Cardiac muscle cell (in vitro differentiated cells and primary cell): ENCODE measurements at regions not wholly inside any gene's neighbourhood (a gene's known extent, or its start where the extent isn't known, plus 50 kb on each side); places are given as distances from the start of the nearest gene placed in this dataset.

ENCODE experiments used
- DNase-seq, 2 donors: peaks; one replicate each; pipeline versions ENCODE4 v3.0.0 to v3.0.0-alpha.2; 2010 to 2017; ENCODE audit warnings: low read depth in 1 of 2, low spot score in 1 of 2
- H3K27ac ChIP-seq: fragments of 200-600 bp; sonication (generic); 2 replicates; pipeline ENCODE4 v1.5.1; 2016
- H3K27me3 ChIP-seq: fragments of 200-600 bp; sonication (generic); 2 replicates; pipeline ENCODE4 v1.6.0; 2016; ENCODE audit warnings: control low read depth
- H3K36me3 ChIP-seq: fragments of 200-600 bp; sonication (generic); 2 replicates; pipeline ENCODE4 v1.5.1; 2016; ENCODE audit warnings: control low read depth
- H3K4me1 ChIP-seq: fragments of 200-600 bp; sonication (generic); 2 replicates; pipeline ENCODE4 v1.8.1; 2017; ENCODE audit warnings: low read depth, mild to moderate bottlenecking, mixed run types
- H3K4me3 ChIP-seq: fragments of 200-600 bp; sonication (generic); 2 replicates; pipeline ENCODE4 v1.5.1; 2016; ENCODE audit warnings: mild to moderate bottlenecking
- H3K9me3 ChIP-seq: fragments of 200-600 bp; sonication (generic); 2 replicates; pipeline ENCODE4 v1.5.1; 2017; ENCODE audit warnings: low read depth, mild to moderate bottlenecking, control low read depth
- CTCF ChIP-seq: IDR thresholded peaks from 2 replicates; pipeline ENCODE4 v1.5.1; 2012; ENCODE audit warnings: low read depth, mild to moderate bottlenecking, low read length

DNA sequence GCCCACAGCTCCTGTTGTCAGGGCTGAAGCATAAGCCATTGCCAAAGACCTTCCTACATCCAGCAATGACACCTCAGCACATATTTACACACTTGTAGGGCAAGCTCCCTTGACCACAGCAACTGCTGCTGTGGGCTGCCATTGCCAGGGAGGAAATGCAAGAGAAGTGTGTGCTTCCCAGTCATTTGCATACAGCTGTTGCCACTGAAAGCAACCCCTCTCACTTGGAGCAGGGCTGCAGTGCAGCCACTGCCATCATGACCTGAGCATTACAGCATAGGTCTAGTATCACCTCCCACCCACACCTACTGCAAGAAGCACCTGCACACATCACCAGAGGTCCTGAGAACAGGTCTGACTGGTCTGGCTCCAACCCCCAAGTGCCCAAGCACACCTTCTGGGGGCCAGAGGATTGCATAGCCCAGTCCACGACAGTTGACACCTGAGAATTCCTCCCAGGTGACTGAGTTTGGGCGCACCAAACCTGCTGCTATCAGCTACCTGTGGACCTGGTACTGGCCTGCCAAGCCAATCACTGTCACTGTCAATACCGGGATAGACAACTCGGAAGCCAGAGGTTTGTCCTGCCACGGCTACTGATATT, 636.5 kb upstream of the SLIT2 start:
- Histone ChIP-seq H3K4me3 (no peak overlapping the region), H3K36me3 (no peaks in the 10 kb centered on the region), H3K27ac (no peak overlapping the region), H3K4me1 (no peaks in the 10 kb centered on the region), H3K9me3 (no peaks in the 10 kb centered on the region), H3K27me3 (no peaks in the 10 kb centered on the region)
- DNase-seq: peak in 1 of 2 donors; percentile 3
- no peak for TF ChIP-seq CTCF

DNA sequence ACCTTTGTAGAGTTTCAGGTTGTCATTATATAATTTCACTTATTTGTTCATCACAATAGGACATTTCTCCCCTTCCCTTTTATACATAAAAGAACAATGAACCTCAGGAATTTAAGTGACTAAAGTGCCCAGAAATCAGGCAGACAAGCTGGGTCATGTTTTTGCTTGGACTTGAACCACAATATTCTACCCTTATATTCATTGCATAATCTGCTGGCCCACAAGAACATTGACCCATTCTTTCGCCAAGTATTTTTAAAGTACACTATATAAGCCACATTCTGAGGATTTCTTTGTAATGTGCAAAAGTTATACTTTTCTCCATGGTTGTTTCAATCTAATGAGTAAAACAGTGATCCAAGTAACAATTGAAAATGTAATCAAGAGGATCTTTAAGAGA, 637.5 kb upstream of the SLIT2 start:
- peak in 1 of 2 donors; percentile 32 for DNase-seq
- H3K27me3 ChIP-seq: no peaks in the 10 kb centered on the region
- H3K27ac ChIP-seq: no peak overlapping the region
- H3K4me1 ChIP-seq: no peaks in the 10 kb centered on the region
- H3K4me3 ChIP-seq: no peak overlapping the region
- TF ChIP-seq CTCF: no peak
- no peaks in the 10 kb centered on the region for H3K9me3 ChIP-seq
- no peaks in the 10 kb centered on the region for H3K36me3 ChIP-seq

GRCh38 chr4:19596342-19596741, 655.4 kb upstream of the SLIT2 start:
- H3K4me3 ChIP-seq: no peak overlapping the region
- no peak for TF ChIP-seq CTCF
- H3K27me3 ChIP-seq: no peaks in the 10 kb centered on the region
- no peaks in the 10 kb centered on the region for H3K9me3 ChIP-seq
- DNase-seq: no peak
- H3K4me1 ChIP-seq: no peaks in the 10 kb centered on the region
- H3K36me3 ChIP-seq: no peaks in the 10 kb centered on the region
- H3K27ac ChIP-seq: no peak overlapping the region

- Histone ChIP-seq H3K27ac (no peak overlapping the region), H3K4me1 (no peaks in the 10 kb centered on the region), H3K27me3 (no peaks in the 10 kb centered on the region), H3K4me3 (no peak overlapping the region), H3K9me3 (no peaks in the 10 kb centered on the region), H3K36me3 (no peaks in the 10 kb centered on the region)
- DNase-seq: no peak
- no peak for TF ChIP-seq CTCF
Observed at GRCh38 chr4:19592391-19592790, 659.3 kb upstream of the SLIT2 start.

DNA sequence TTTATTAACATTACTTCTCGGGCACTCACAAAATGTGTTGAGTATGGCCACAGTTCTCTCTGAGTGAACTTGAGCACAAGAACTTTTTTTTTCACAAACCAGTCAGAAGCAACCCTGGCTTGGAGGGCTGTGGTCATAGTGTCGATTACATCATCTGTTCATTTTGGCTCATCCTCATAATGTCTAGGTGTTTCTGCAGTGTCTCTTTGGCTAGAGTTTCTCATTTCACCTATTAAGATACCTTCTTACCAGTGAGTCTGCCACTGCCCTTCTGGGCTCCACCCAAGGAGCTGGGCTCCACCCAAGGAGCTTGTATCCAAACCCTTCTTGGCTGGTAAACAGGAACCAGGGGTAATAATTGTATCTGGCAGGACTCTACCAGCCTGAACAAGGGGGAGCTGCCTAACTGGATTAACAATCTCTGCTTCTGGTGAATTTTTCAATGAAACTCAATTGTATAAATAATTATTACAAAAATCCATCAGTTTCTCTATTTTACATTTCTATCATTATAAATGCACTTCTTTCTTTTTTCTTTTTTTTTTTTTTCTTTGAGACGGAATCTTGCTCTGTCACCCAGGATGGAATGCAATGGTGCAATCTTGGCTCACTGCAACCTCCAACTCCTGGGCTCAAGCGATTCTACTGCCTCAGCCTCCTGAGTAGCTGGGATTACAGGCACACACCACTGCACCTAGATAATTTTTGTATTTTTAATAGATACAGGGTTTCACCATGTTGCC, 667.7 kb upstream of the SLIT2 start:
- no peak overlapping the region for H3K4me3 ChIP-seq
- H3K27ac ChIP-seq: no peak overlapping the region
- H3K27me3 ChIP-seq: no peaks in the 10 kb centered on the region
- H3K9me3 ChIP-seq: no peaks in the 10 kb centered on the region
- peak in 1 of 2 donors; percentile 39 for DNase-seq
- no peak for TF ChIP-seq CTCF
- no peaks in the 10 kb centered on the region for H3K36me3 ChIP-seq
- no peaks in the 10 kb centered on the region for H3K4me1 ChIP-seq
